ENCODE measurements at regions not wholly inside any gene's neighbourhood (a gene's known extent, or its start where the extent isn't known, plus 50 kb on each side); places are given as distances from the start of the nearest gene placed in this dataset.

DNA sequence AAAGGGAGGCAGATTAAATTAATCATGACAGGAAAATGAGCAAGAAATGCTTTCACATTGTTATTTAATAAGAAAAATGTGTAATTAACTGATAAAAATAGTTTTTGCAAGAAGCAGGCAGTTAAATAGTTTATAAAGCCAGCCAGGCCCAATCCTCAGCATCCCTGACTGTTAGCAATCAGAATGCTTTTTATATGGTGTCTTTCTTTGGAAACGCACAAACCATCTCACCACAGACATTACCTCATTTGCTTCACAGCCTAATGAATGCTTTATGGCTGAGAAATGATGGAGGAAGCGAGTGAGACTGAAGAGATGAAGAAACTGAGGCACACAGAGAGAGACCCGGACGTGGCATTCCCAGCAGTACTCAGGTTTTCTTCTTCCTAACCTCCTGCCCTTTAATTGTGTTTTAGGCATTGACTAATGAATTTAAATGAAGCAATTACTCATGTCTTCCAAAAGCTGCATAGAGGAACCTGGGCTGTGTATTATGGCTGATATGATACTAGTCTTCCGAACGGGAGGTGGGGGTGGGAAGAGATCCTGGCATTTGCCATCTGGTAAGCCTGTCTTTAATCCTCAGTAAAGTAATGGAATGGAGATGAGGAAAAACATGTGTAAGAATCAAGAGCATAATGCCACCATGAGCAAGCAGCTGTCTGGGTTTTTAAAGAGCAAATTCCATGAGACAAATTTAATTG is 116.1 kb upstream of the LMO4 start:
- TF ChIP-seq, protein P1, sequence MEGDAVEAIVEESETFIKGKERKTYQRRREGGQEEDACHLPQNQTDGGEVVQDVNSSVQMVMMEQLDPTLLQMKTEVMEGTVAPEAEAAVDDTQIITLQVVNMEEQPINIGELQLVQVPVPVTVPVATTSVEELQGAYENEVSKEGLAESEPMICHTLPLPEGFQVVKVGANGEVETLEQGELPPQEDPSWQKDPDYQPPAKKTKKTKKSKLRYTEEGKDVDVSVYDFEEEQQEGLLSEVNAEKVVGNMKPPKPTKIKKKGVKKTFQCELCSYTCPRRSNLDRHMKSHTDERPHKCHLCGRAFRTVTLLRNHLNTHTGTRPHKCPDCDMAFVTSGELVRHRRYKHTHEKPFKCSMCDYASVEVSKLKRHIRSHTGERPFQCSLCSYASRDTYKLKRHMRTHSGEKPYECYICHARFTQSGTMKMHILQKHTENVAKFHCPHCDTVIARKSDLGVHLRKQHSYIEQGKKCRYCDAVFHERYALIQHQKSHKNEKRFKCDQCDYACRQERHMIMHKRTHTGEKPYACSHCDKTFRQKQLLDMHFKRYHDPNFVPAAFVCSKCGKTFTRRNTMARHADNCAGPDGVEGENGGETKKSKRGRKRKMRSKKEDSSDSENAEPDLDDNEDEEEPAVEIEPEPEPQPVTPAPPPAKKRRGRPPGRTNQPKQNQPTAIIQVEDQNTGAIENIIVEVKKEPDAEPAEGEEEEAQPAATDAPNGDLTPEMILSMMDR (conservative IDR thresholded peaks at IDR 0.05; ENCODE audit: low read depth, low read length), result no peak
- no peak for TF ChIP-seq MAZ (IDR thresholded peaks at IDR 0.05; ENCODE audit: borderline replicate concordance, low read depth, low read length)
- TF ChIP-seq, protein P2, sequence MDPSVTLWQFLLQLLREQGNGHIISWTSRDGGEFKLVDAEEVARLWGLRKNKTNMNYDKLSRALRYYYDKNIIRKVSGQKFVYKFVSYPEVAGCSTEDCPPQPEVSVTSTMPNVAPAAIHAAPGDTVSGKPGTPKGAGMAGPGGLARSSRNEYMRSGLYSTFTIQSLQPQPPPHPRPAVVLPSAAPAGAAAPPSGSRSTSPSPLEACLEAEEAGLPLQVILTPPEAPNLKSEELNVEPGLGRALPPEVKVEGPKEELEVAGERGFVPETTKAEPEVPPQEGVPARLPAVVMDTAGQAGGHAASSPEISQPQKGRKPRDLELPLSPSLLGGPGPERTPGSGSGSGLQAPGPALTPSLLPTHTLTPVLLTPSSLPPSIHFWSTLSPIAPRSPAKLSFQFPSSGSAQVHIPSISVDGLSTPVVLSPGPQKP (IDR thresholded peaks at IDR 0.05; ENCODE audit: borderline replicate concordance, low read depth, low read length), result no peak
- TF ChIP-seq BHLHE40 (IDR thresholded peaks at IDR 0.05; ENCODE audit: low read depth, low read length), result no peak
- TF ChIP-seq RAD21 (IDR thresholded peaks at IDR 0.05; ENCODE audit: low read length), result no peak
- TF ChIP-seq SMC3 (IDR thresholded peaks at IDR 0.05; ENCODE audit: low read depth, low read length), result no peak
- no peak for TF ChIP-seq FOS (IDR thresholded peaks at IDR 0.05; ENCODE audit: low read depth, low read length)

Data from IMR-90 (cell line).